GM21786 (cell line): ENCODE measurements at regions not wholly inside any gene's neighbourhood (a gene's known extent, or its start where the extent isn't known, plus 50 kb on each side); places are given as distances from the start of the nearest gene placed in this dataset.
"Not testable (repeated sequence)": the region's sequence is repeated elsewhere in the genome, so short reads cannot be mapped to it uniquely, and the experiment has no call there.

ENCODE experiments used
- ATAC-seq: cut with Tn5 transposase; IDR thresholded peaks from one replicate; pipeline ENCODE4 v1.9.1; 2021; ENCODE audit not compliant: unreplicated experiment

DNA sequence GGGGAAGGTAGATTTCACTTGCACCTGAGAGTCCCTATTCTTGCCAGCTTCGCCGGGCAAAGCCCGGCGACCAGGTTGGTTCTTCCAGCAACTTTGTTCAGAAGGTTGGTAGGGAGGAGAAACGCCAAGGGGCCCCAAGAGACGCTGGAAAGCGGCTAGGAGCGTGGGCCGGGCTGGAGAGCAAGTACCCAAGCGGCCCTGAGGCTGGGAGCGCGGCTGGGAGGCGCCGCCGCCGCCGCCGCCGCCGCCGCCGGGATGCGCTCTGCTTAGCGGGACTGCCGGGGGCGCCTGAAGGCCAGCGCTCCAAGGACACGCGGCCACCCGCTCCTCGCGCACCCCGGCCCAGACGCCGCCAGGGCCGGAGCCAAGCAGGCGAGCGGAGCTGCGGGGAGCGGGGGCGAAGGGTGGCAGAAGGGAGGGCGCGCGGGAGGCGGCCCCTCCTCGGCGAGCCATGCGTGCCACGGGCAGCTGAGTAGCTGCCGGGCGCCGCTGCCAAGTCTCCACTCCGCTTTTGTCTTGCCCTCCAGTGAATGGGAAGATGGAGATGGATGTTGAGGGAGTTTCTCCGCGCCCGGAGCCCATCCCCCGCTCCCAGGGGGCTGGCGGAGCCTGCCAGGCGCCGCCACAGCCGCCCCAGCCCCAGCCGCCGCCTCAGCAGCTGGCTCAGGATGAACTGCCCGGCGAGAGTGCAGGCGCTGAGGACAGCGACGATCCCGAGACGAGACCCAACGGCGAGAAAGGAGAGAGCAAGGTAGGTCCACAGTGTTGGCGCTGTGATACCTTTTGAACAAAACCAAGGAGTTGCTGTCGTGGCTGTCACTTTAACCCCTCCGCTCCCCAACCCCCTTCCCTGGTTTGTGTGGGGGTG, 227.4 kb upstream of the AZI2 start:
- ATAC-seq: no peak

DNA sequence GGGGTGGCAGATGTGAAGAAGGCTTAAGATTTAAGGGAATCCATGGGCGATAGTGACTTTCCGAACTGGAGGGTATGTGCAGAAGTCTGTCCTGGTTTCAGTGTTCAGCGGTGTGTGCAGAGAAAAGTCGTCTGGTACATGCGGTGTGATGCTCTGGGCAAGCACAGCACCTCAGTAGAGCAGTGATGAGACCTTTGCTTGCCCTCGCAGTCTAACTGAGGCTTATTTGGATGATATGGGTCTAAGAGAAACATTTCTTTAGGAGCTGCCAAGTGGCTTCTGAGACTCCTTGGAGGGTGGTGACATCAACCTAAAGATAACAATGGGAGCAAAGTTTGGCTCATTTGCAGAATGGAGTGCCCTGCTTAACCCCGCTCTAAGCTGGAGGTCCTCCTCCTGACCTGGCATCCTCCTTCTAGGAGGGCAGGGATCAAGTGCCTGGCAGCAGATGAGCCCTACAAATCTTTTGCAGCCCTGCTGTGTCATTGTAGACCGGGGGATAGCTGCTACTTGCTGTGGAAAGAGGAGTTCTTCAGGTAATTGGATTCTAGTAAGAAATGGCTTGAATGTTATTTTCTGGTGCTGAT, 228.1 kb upstream of the AZI2 start:
- ATAC-seq: no peak

DNA sequence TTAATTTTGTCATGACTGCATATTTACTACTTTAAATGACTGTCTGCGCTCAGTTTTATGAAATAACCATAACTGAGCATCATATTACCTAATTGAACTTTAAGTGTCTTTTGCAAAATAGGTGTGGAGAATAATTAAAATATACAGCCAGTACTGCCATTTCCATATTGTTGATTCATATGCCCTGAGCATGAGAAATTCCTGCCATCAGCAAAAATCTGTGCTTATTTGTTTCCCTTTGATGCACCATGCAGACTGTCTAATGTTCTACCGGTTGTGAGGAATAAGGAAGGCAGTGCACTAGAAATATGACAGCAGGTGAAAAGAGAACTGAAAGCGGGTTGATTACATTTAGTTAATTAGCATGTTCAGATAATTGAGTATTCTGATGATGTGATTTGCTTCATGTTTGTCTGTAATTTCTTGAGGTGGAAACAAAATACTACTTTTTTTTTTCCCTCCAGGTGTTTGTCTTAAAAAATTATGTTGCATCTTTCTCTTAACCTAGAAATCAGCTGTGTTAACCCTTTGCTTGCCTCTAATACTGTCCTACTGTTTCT, 229.4 kb upstream of the AZI2 start:
- no peak for ATAC-seq

DNA sequence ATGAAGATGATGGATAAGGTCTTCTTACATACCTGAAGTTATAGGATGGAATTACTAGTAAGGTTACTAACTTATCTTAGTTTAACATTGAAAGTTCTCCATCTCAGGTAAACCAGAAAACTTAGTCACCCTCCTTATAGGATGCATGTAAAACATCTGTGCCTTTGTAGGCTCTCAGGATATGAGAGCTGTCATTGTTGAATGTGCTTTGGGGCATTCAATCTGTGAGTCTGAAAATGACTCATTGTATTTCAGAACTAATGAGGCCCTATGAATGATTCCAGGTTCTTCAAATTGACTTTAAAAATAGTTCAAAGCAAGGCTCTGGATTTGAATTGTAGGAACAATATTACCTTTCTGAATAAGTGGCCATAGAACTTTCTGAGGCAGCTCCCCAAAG, 237.7 kb upstream of the AZI2 start:
- peak; percentile 60 for ATAC-seq

DNA sequence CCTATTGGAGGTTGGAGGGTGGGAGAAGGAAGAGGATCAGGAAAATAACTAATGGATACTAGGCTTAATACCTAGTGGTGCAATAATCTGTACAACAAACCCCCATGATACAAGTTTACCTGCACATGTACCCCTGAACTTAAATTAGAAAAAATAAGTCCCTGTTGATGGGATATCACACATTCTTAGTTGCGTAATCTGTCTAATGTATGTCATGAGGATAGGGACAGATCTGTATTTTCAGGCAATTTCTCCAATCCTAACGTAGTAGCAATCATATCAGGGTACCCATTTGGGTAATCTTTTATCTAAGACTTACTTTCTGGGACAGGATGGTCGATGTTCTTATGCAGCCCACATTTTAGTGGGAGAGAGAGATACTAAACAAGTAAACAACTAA, 239.1 kb upstream of the AZI2 start:
- ATAC-seq: no peak

DNA sequence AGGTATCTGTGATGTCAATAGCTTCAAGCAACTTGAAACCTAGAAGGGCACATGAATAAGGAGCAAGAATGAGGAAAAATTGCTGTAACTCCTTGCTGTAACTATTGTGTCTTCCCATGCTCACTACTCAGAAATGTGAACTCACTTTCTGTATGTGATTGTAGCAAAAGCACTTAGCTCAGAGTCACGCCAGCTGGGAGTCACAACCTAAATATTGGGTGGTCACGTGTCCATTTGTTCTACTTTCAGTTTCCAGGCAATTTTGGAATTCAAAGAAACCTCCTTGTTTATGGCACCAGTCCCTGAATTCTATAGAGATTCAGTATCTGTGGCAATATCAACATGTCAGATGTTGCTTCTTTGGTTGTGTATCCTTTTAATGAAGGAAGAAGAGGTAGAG, 241.6 kb upstream of the AZI2 start:
- no peak for ATAC-seq

DNA sequence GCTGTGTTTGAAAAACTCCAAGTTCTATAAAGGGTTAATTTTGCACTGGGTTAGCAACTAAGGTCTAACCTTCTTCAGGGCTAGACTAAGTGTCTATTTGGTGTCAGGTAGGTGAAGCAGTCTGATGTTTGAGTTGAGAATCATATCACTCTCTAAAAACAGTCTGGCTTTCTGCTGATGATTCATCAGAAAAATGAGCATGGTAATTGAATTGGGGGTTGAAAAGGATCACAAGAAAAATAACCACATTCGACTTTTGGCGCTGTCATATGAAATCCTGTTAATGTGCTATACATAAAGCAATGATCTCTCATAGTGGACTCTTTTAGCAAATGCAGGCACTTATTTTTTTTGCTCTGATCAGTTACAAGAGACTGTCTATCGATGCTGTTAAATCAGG, 242.2 kb upstream of the AZI2 start:
- ATAC-seq: no peak

DNA sequence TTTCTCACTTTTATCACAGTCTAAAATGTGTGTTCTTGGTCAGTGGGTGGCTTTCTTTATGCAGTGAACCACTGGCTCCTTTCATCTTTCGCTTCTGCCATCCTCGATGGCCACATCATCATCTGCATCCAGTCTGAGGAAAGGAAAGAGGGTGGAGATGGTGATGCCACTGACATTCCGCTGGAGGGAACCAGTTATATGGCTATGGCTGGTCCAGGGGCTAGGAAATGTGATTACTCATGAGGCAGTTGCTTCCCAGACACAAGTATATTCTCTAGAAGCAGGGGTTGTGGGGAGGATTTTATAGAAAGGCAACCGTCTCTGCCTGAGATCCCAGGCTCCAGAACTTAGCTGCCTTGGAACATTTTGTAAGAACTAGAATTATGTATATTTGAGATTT, 246.7 kb upstream of the AZI2 start:
- no peak for ATAC-seq

DNA sequence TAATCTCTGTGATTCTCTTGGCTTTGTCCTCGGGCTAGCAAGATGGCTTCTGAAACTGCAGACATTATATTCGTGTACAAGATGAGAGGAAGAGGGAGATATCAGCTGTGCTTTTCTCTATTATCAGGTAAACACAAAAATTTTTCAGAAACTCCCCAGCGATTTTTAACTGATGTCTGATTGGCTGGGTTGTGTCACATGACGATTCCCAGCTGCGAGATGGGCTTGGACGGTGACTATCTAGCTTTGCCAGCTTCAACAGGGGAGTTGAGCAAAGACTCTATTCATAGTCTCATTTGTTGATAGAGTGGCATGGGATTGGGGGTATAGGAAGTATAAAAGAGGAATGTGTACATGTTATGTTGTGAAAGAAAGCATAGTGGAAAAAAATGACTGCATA, 248.8 kb upstream of the AZI2 start:
- no peak for ATAC-seq

DNA sequence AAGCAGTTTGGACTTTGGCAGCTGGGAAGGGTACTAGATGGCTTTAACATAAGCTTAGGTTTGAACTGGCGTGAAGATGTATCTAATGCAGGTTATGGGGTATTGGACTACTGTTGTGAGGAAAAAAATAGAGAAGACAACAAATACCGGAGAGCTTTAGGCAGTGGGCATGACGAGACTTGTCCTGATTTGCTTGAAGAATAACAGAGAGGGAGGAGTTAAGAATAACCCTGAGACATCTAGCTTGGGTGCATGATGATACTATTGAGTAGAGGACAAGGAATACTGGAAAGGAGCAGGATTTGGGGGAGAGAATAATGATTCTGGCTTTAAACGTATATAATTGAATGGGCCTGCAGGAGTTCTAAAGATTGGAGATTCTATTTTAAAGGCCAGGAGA, 249.5 kb upstream of the AZI2 start:
- ATAC-seq: no peak

DNA sequence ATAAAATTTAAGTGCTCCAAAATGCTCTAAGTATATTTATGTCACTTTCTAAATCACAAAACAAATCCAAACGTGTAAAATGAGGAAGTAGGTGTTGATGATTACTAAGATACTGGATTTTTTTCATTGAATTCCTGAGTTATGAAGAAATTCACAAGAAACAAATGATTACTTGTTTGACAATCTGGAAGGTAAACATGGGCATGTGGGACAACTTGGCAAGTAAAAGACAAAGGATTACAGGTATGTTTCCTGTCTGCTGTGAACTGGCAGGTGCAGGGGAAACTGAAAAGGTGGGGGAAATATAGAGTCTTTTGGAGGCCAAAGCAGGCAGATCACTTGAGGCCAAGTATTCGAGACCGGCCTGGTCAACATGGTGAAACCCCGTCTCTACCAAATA, 252.7 kb upstream of the AZI2 start:
- ATAC-seq: no peak

DNA sequence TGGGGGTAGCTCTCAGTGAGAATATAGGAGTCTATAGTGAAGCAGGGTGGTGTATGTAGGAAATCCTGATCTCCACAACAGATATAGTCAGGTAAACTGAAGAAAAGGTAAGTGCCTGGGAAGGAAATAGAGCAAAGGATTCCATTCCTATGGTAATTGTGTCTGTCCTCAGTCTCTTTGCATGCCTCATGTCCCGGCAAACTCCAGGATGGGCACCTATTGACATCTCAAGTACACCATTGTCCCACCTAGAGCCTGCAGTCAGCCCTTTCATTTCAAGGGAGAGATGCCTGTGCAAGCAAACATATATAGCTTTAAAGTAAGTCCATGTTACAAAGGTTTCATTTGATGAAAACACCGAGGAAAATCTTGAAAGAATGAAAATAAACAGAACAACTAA, 257.7 kb upstream of the AZI2 start:
- no peak for ATAC-seq

DNA sequence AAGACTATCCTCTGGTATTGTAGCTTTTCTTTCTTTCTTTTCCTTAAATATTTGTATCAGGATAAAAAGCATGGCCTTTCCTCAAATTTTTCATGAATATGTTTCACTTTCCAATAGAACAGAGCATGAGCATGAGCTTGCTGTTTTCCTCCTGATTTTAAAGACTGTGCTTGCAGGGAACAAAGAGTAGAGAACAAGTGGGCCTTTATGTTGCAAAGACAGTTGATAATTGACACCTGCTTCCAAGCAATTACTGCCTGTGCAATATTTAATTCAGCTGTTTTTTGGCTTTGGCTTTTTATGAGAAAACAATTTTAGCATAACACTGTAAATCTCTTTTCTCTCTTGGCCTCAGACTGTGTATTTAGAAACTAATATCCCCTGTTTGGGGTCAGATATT, 263.6 kb upstream of the AZI2 start:
- ATAC-seq: no peak

DNA sequence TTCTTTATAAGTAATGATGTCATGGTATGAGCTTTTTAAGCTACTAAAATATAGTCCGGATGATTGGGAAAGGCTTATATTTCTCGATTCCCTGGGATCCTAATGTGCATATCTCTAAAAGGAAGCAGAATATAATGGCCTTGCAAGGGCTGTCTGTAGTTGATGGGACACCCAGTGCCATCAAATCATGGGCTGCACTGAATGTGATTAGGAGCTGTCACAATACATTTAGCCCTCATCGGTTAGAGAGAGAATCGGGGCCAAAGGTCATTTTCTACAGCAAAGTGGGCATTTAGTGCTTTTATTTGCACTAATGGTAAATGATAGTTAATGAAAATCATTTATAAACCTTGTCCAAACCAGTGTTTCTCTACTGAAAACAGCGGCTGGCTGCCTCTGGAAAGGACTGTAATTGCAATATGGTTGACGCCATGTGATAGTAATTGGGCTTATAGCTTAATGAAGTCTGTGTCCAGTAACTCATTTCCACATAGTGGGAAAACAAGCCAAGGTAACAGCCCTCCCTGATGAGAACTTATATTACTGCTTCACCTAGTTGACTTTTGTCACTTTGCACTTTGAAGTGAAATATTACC, 265.0 kb upstream of the AZI2 start:
- no peak for ATAC-seq

DNA sequence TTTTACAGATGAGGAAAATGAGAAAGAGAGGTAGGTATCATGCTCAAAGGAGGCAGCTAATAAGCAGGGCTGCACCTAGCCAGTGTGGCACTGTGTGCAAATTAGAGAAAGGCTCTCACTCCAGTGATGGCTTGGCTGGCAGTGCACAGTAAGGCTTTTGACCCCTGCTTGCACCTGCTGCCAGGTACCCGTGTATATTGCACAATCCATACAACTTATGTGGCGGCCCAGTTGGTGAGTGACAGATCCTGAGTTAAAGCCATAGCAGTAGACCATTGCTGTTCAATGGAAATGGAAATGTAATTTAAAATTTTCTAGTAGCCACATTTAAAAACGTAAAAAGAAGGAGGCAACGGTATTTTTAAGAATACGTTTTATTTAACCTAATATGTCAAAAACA, 266.4 kb upstream of the AZI2 start:
- no peak for ATAC-seq

DNA sequence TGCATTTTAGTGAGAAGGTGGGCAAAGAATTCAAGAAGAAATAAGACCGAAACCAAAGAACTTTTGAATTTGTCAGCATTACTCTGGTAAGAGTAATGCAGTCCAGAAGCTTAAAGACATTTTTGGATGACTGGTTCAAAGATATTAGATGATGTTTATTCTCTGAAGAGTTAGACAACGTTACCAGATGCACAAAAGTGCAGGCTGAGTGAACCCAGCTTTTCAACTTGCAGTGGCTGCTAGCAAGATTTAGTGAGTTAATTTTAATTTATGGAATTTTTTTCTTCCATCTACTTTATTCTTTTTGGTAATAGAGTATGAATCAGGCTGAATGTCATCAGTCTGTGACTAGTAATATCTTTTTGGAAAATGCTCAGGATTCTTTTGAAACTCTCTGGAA, 267.3 kb upstream of the AZI2 start:
- ATAC-seq: no peak

DNA sequence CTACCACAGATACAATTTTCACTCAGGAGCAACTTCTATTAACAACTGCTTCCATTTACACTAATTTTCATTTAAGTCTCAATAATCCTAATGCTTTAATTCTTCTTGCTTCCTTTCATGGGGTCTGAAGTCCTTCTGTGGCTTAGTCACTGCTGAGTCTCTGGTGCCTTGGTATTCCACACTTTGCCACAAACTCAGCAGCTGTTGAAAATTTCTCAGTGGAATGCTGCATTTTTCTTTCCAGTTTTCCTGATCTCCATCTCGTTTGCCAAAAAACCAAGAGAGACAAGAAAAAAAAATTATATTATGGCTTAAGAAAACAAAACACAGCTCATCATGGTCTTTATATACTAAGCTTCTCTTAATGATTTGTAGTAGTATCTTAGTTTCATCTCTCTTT, 269.2 kb upstream of the AZI2 start:
- no peak for ATAC-seq

DNA sequence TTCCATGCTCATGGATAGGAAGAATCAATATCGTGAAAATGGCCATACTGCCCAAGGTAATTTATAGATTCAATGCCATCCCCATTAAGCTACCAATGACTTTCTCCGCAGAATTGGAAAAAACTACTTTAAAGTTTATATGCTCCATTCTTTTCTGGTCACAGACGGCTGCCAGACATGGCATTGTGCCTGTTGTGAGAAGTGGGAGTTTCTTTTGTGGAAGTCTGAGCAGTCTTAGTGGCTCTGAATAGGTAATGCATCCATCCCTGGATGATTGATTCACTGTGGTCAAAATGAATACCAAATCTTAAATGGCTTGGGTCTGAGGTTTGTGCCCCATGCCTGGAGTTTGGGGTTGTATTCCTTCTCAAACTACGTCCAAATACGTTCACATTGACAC, 274.5 kb upstream of the AZI2 start:
- ATAC-seq: no peak

DNA sequence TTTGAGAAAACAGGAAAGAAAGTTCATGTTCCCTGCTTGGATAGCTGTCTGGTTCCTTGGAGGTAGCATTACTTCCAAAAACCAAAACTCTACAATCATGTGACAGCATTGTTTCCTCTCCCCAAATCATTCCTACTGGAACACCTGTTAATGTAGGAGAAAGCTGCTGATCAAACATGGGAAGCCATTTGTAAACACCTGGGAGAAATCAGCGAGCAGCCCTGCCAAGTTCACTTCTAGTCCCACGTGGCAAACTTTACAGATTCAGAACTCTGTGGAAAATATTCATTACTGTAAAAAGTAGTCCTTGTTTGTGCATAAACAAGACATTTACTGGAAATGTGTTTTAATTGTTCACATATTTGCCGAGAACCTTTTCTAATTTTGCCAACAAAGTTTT, 275.5 kb upstream of the AZI2 start:
- ATAC-seq: no peak

DNA sequence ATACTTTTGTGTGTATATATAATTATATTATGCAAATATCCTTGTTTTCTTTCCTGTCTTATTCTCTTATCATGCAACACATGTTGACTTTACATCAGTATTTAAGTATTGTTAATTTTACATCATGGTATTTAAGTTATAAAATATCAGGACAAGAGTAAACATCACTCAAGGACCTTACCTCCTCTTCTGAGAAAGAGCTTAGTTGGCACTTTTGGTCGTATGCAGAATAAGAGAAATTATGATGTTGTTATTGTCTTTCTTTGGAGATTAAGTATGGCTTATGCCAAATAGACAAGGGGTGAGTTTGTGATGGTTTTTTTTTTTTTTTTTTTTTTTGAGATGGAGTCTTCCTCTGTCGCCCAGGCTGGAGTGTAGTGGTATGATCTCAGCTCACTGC, 279.2 kb upstream of the AZI2 start:
- ATAC-seq: not testable (repeated sequence)

DNA sequence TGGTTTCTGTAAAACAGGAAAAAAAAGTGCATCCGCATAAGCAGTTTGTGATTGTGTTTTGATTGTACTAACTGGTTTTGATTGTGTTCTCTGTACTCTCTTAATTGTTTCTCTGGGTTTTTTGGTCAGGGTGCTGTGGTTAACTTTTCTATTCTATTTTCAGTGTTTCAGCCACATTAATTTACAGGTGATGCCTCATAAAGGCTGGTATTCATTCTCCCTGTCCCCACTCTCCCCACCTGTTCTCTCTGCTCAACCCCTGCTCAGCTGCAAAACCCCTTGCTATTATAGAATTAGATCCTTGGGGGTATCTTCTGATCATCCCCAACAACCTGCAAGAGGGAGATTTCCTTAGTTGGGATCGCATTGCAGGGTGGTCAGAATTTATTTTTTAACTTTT, 285.4 kb upstream of the AZI2 start:
- no peak for ATAC-seq

DNA sequence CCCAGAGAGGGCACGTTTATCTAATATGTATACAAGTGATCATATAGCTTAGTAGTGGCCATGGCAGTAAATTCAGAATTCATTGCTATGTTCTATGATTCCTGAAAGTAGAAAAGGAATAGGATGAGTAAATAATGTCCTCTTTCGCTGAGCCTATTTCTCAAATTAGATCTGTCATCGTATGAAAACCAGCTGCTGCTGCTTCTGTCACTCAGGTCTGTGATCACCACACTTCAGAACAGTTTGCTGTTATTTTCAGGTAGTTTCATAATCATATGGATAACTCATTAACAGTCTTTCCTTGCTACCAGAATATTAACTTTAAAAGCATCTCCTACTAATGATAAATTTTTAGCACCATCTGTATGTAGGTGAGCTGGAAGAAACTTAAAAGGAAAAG, 289.1 kb upstream of the AZI2 start:
- ATAC-seq: no peak
